HFFc6 (cell line): ENCODE measurements at regions not wholly inside any gene's neighbourhood (a gene's known extent, or its start where the extent isn't known, plus 50 kb on each side); places are given as distances from the start of the nearest gene placed in this dataset.

Experiments
- DNase-seq: peaks from one replicate; pipeline ENCODE4 v3.0.0-alpha.2; 2018
- H3K27ac Mint-ChIP-seq: 2 replicates; pipeline ENCODE4 v1.8.0; 2020; ENCODE audit warnings: mild to moderate bottlenecking, mixed read lengths
- H3K27me3 Mint-ChIP-seq: 2 replicates; pipeline ENCODE4 v1.8.0; 2021; ENCODE audit warnings: mild to moderate bottlenecking, moderate library complexity, mixed read lengths; ENCODE audit not compliant: insufficient read depth
- H3K36me3 Mint-ChIP-seq: 2 replicates; pipeline ENCODE4 v1.8.0; 2021; ENCODE audit warnings: low read depth, mixed read lengths
- H3K4me1 Mint-ChIP-seq: 2 replicates; pipeline ENCODE4 v1.8.0; 2020; ENCODE audit warnings: low read depth, mixed read lengths
- H3K4me3 Mint-ChIP-seq: 2 replicates; pipeline ENCODE4 v1.8.0; 2020; ENCODE audit warnings: mild to moderate bottlenecking, moderate library complexity, mixed read lengths
- H3K9me3 Mint-ChIP-seq: 2 replicates; pipeline ENCODE4 v1.8.0; 2020; ENCODE audit warnings: mild to moderate bottlenecking, mixed read lengths
- CTCF ChIP-seq: fragments of 200-600 bp; sonication (generic); IDR thresholded peaks from 2 replicates; pipeline ENCODE4 v1.5.0; 2021; ENCODE audit warnings: antibody characterized with exemption, mild to moderate bottlenecking

- no peak for TF ChIP-seq CTCF
Measured at GRCh38 chr10:89838044-89838615, 136.7 kb downstream of the KIF20B start.

GRCh38 chr10:89845541-89846280, 144.3 kb downstream of the KIF20B start:
- TF ChIP-seq CTCF: no peak
- H3K36me3 Mint-ChIP-seq: no peaks in the 10 kb centered on the region
- peaks cover 1% of the 10 kb centered on the region for H3K27me3 Mint-ChIP-seq
- DNase-seq: peak; percentile 8
- peaks cover 14% of the 10 kb centered on the region for H3K4me1 Mint-ChIP-seq
- no peak overlapping the region for H3K4me3 Mint-ChIP-seq
- H3K27ac Mint-ChIP-seq: no peak overlapping the region
- no peaks in the 10 kb centered on the region for H3K9me3 Mint-ChIP-seq

More at GRCh38 chr10:89838044-89838615, 136.7 kb downstream of the KIF20B start:
- DNase-seq: no peak
- no peaks in the 10 kb centered on the region for H3K36me3 Mint-ChIP-seq
- H3K27me3 Mint-ChIP-seq: peaks cover 16% of the 10 kb centered on the region
- H3K9me3 Mint-ChIP-seq: no peaks in the 10 kb centered on the region
- H3K27ac Mint-ChIP-seq: no peak overlapping the region
- H3K4me3 Mint-ChIP-seq: no peak overlapping the region; the same call in 1 of the 2 replicates
- peaks cover 11% of the 10 kb centered on the region for H3K4me1 Mint-ChIP-seq

- H3K4me3 Mint-ChIP-seq: no peak overlapping the region
Measured at GRCh38 chr10:89846281-89846630, 144.9 kb downstream of the KIF20B start.

GRCh38 chr10:89846786-89847185, 145.4 kb downstream of the KIF20B start:
- peaks cover 1% of the 10 kb centered on the region for H3K27me3 Mint-ChIP-seq
- peaks cover 14% of the 10 kb centered on the region for H3K4me1 Mint-ChIP-seq
- TF ChIP-seq CTCF: no peak
- H3K4me3 Mint-ChIP-seq: no peak overlapping the region
- no peaks in the 10 kb centered on the region for H3K9me3 Mint-ChIP-seq
- no peak overlapping the region for H3K27ac Mint-ChIP-seq
- DNase-seq: no peak
- no peaks in the 10 kb centered on the region for H3K36me3 Mint-ChIP-seq

More at GRCh38 chr10:89846281-89846630, 144.9 kb downstream of the KIF20B start:
- Mint-ChIP-seq H3K27ac (no peak overlapping the region), H3K27me3 (peaks cover 1% of the 10 kb centered on the region), H3K9me3 (no peaks in the 10 kb centered on the region), H3K4me1 (peaks cover 14% of the 10 kb centered on the region), H3K36me3 (no peaks in the 10 kb centered on the region)
- DNase-seq: no peak
- no peak for TF ChIP-seq CTCF

- Mint-ChIP-seq H3K27ac (no peak overlapping the region), H3K27me3 (peaks cover 5% of the 10 kb centered on the region; the same call in 1 of the 2 replicates), H3K4me3 (no peak overlapping the region), H3K4me1 (no peaks in the 10 kb centered on the region), H3K9me3 (no peaks in the 10 kb centered on the region), H3K36me3 (no peaks in the 10 kb centered on the region)
- DNase-seq: no peak
- TF ChIP-seq CTCF: no peak
Measured at GRCh38 chr10:89852872-89853271, 151.5 kb downstream of the KIF20B start.
